Esophagus muscularis mucosa (tissue), 4 donors: ENCODE measurements at regions not wholly inside any gene's neighbourhood (a gene's known extent, or its start where the extent isn't known, plus 50 kb on each side); places are given as distances from the start of the nearest gene placed in this dataset.
"Not testable (repeated sequence)": the region's sequence is repeated elsewhere in the genome, so short reads cannot be mapped to it uniquely, and the experiment has no call there.

Experiments used
- DNase-seq: peaks from one replicate; pipeline ENCODE4 v3.0.0-alpha.2; 2017; ENCODE audit errors: extremely low spot score
- H3K27ac ChIP-seq, 4 donors: fragments of 200-600 bp; sonication (generic); replicated peaks in 1 of 4; 1 replicate in 3 of 4; 2 replicates in 1 of 4; pipeline ENCODE4 v1.5.1; 2016 to 2019; ENCODE audit warnings: mild to moderate bottlenecking in 1 of 4
- H3K27me3 ChIP-seq, 4 donors: fragments of 200-600 bp; sonication (generic); one replicate each; pipeline versions ENCODE4 v1.5.1 to v1.6.0; 2016 to 2019
- H3K36me3 ChIP-seq, 4 donors: fragments of 200-600 bp; sonication (generic); one replicate each; pipeline ENCODE4 v1.5.1; 2016 to 2019
- H3K4me1 ChIP-seq, 4 donors: fragments of 200-600 bp; sonication (generic); one replicate each; pipeline ENCODE4 v1.5.1; 2016 to 2019
- H3K4me3 ChIP-seq, 4 donors: fragments of 200-600 bp; sonication (generic); 1 replicate in 2 of 4; 2 replicates in 2 of 4; pipeline ENCODE4 v1.5.1; 2016 to 2019; ENCODE audit warnings: mild to moderate bottlenecking in 4 of 4, moderate library complexity in 1 of 4
- H3K9me3 ChIP-seq, 4 donors: fragments of 200-600 bp; sonication (generic); 1 replicate in 3 of 4; 2 replicates in 1 of 4; pipeline ENCODE4 v1.5.1; 2016 to 2019
- CTCF ChIP-seq, 3 experiments: fragments of 200-600 bp in 2 of 3; fragments of 450-650 bp in 1 of 3; sonication (generic) in 2 of 3; IDR thresholded peaks; one replicate each; pipeline ENCODE4 v1.5.1; 2017 to 2019; ENCODE audit warnings: antibody characterized with exemption in 3 of 3, mild to moderate bottlenecking in 2 of 3, moderate library complexity in 1 of 3
- EP300 ChIP-seq: sonication (generic); formaldehyde crosslinking; IDR thresholded peaks from one replicate; pipeline ENCODE4 v1.6.1; 2017; ENCODE audit warnings: antibody characterized with exemption
- POLR2A ChIP-seq: fragments of 450-650 bp; IDR thresholded peaks from one replicate; pipeline ENCODE4 v1.6.1; 2017; ENCODE audit warnings: antibody characterized with exemption, moderate library complexity, mild to moderate bottlenecking, low read depth
- POLR2AphosphoS5 ChIP-seq, 2 donors: sonication (generic); formaldehyde crosslinking; IDR thresholded peaks; one replicate each; pipeline ENCODE4 v1.6.1; 2017; ENCODE audit warnings: antibody characterized with exemption in 2 of 2
- WGBS: methylation state at CpG from one replicate; pipeline ENCODE4 v1.1.5; 2018; 5-methylcytosine and 5-hydroxymethylcytosine counted together
- intact Hi-C: fragments of 100-400 bp; cut with DNase I; formaldehyde crosslinking; loops from one replicate; pipeline ENCODE4 v1.15.1; 2023

- not testable (repeated sequence) for H3K9me3 ChIP-seq, H3K36me3 ChIP-seq, H3K27ac ChIP-seq, DNase-seq, H3K4me1 ChIP-seq
- TF ChIP-seq CTCF (IDR thresholded peaks at IDR 0.05): peak; percentile 42 to 48 (median 44)
- 0% methylated on average over 2 of the region's 89 CpGs for WGBS
- H3K27me3 ChIP-seq: peaks cover 0 to 49% (median 3%) of the 10 kb centered on the region in 4 donors
- H3K4me3 ChIP-seq: peak overlapping the region; percentile 32 to 50 (median 38)
- intact Hi-C loops: loop anchor here (5.0 kb wide), 1 partner anchor 1403 kb away; no protein-coding TSS in a partner anchor
Measured at GRCh38 chr16:5239472-5240277, 142.1 kb upstream of the EEF2KMT start.

DNA sequence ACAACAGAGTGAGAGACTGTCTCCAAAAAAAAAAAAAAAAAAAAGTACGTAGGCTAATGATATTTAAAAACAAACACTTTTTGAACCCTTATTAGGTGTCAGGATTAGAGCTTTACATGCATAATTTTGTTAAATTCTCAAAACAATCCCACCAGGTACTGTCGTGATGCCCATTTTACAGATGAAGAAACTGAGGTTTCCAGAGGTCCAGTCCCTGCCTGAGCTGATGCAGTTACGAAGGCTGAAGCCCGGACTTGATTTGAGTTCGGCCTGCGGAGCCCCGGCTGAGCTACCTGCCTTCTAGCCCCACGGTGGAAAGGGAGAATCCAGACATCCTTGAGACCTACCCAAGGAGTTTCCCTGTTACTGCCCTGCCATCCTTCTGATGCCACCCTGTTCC lies 137.5 kb upstream of the EEF2KMT start:
- H3K27me3 ChIP-seq: peaks cover 0 to 41% (median 2%) of the 10 kb centered on the region in 4 donors
- DNase-seq: no peak
- no peaks in the 10 kb centered on the region for H3K36me3 ChIP-seq
- TF ChIP-seq EP300 (no peak), POLR2A (no peak), POLR2AphosphoS5 (IDR thresholded peaks at IDR 0.05) (no peak), CTCF (IDR thresholded peaks at IDR 0.05) (no peak)
- no peak overlapping the region for H3K4me3 ChIP-seq
- H3K4me1 ChIP-seq: peaks cover 4 to 5% (median 4%) of the 10 kb centered on the region in 4 donors
- 82% methylated on average over 8 of the region's 8 CpGs for WGBS
- intact Hi-C loops: no loop called here
- peaks cover 0 to 5% (median 0%) of the 10 kb centered on the region in 4 donors for H3K9me3 ChIP-seq
- H3K27ac ChIP-seq: no peak overlapping the region

- H3K9me3 ChIP-seq: peaks cover 0 to 5% (median 0%) of the 10 kb centered on the region in 4 donors
- no peak overlapping the region for H3K4me3 ChIP-seq
- no peaks in the 10 kb centered on the region for H3K36me3 ChIP-seq
- WGBS: 75% methylated on average over 16 of the region's 21 CpGs
- intact Hi-C loops: no loop called here
- H3K27ac ChIP-seq: no peak overlapping the region
- TF ChIP-seq EP300 (no peak), POLR2AphosphoS5 (IDR thresholded peaks at IDR 0.05) (no peak), CTCF (IDR thresholded peaks at IDR 0.05) (no peak), POLR2A (no peak)
- no peaks in the 10 kb centered on the region for H3K4me1 ChIP-seq
- H3K27me3 ChIP-seq: peaks cover 0 to 36% (median 0%) of the 10 kb centered on the region in 4 donors
- no peak for DNase-seq
Measured at GRCh38 chr16:5234295-5235050, 136.9 kb upstream of the EEF2KMT start.

DNA sequence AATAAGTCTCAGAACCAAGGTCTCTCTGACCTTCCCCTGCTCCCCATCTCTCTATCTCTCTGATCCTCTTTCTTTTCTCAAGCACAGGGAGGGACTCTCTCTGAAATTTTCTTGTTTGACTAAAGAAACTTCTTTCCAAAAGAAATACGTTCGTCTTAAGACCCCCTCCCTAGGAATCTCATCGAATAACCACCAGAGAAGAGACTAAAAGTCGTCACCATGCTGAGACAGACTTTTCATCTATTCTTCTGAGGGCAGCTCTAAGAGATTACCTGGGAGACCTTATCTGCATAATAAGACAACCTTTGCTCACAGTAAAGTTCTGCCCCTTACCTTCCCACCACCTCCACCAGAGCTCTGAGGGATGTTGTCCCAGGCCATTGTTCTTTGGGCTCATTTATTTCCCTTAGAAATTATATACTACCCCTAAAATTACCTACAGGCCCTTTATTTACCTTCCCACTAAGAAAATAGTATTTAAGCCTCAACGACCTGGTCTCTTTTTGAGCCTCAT lies 133.7 kb upstream of the EEF2KMT start:
- intact Hi-C loops: no loop called here

More for the DNA sequence above, 133.7 kb upstream of the EEF2KMT start:
- Histone ChIP-seq H3K4me1 (no peaks in the 10 kb centered on the region), H3K36me3 (no peaks in the 10 kb centered on the region), H3K9me3 (peaks cover 0 to 5% (median 0%) of the 10 kb centered on the region in 4 donors), H3K27ac (no peak overlapping the region), H3K4me3 (no peak overlapping the region), H3K27me3 (peaks cover 0 to 37% (median 0%) of the 10 kb centered on the region in 4 donors)
- 74% methylated on average over 5 of the region's 5 CpGs for WGBS
- no peak for DNase-seq
- TF ChIP-seq POLR2A (no peak), EP300 (no peak), CTCF (IDR thresholded peaks at IDR 0.05) (no peak), POLR2AphosphoS5 (IDR thresholded peaks at IDR 0.05) (no peak)
